Loucy (cell line): ENCODE measurements at regions not wholly inside any gene's neighbourhood (a gene's known extent, or its start where the extent isn't known, plus 50 kb on each side); places are given as distances from the start of the nearest gene placed in this dataset.

Experiments used
- CTCF ChIP-seq: fragments of 200-600 bp; sonication (generic); conservative IDR thresholded peaks from 2 replicates; pipeline ENCODE4 v1.5.1; 2014; ENCODE audit warnings: mild to moderate bottlenecking, antibody characterized with exemption, low read length
- EZH2phosphoT487 ChIP-seq: fragments of 200-600 bp; IDR thresholded peaks from 2 replicates; pipeline ENCODE4 v1.6.1; 2018; ENCODE audit warnings: antibody characterized with exemption, mild to moderate bottlenecking, moderate library complexity, borderline replicate concordance

- TF ChIP-seq CTCF, result no peak
- no peak for TF ChIP-seq EZH2phosphoT487
These were observed 429.2 kb upstream of the IRAK1BP1 start for GRCh38 chr6:78438135-78438534.
